K562 (cell line): ENCODE measurements at regions not wholly inside any gene's neighbourhood (a gene's known extent, or its start where the extent isn't known, plus 50 kb on each side); places are given as distances from the start of the nearest gene placed in this dataset.

Experiments used
- ATAC-seq: fragments of 200-7000 bp; cut with Tn5 transposase; 3 replicates; pipeline ENCODE4 v1.9.1; 2020; ENCODE audit warnings: moderate library complexity
- BruUV-seq: library from RNA; stranded (reverse); fragments of 400-500 nt; replicated peaks from 2 replicates; lab custom pipeline; 2021; lab: Mats Ljungman, UMichigan
- CTCF ChIA-PET: fragments of 300-600 bp; formaldehyde crosslinking; extraction: SDS; loops from one replicate; lab custom pipeline; 2021; ENCODE audit warnings: low intra/inter-chr PET ratio; lab: Yijun Ruan, JAX
- POLR2A ChIA-PET: fragments of 300-600, 350-650 bp; sonication (Branson Sonifier 250); formaldehyde crosslinking; extraction: SDS; loops from one replicate; lab custom pipeline; 2021; ENCODE audit warnings: antibody characterized with exemption, inconsistent platforms; lab: Yijun Ruan, JAX
- DNase-seq, 4 experiments: peaks; one replicate each; pipeline versions ENCODE4 v3.0.0 to v3.0.0-alpha.2; 2011 to 2018; ENCODE audit warnings: low spot score in 3 of 4, mixed read lengths in 3 of 4; ENCODE audit errors: extremely low read depth in 1 of 4
- FAIRE-seq: peaks from 2 replicates; lab custom pipeline; 2011; peaks lifted over from hg19 to GRCh38; lab: Jason Lieb, UNC
- H2AFZ ChIP-seq: 2 replicates; pipeline ENCODE4 v1.6.0; 2011; ENCODE audit warnings: low read depth, low read length, control low read depth, inconsistent platforms
- H3K27ac ChIP-seq: fragments of 200-600 bp; 3 replicates; pipeline ENCODE4 v1.8.0; 2011; ENCODE audit warnings: low read depth, mild to moderate bottlenecking, control low read depth, inconsistent platforms, low read length, moderate library complexity, mixed read lengths; ENCODE audit errors: extremely low read depth
- H3K27me3 ChIP-seq, 2 experiments: fragments of 300-600 bp in 1 of 2; 2 replicates in 1 of 2; 3 replicates in 1 of 2; pipeline versions ENCODE4 v1.6.0 to v1.8.0; 2011; ENCODE audit warnings: inconsistent platforms in 2 of 2, low read length in 2 of 2, mild to moderate bottlenecking in 1 of 2, mixed read lengths in 1 of 2, moderate library complexity in 1 of 2; ENCODE audit not compliant: control insufficient read depth in 2 of 2, insufficient read depth in 2 of 2
- H3K36me3 ChIP-seq: fragments of 300-600 bp; 3 replicates; pipeline ENCODE4 v1.8.0; 2011; ENCODE audit warnings: mild to moderate bottlenecking, low read length, inconsistent platforms; ENCODE audit not compliant: control insufficient read depth, insufficient read depth
- H3K4me1 ChIP-seq, 2 experiments: fragments of 200-600 bp in 1 of 2; replicated peaks in 1 of 2; 2 replicates in 1 of 2; 3 replicates in 1 of 2; pipeline versions ENCODE4 v1.5.1 to v1.8.0; 2011; ENCODE audit warnings: inconsistent platforms in 2 of 2, low read length in 2 of 2, mild to moderate bottlenecking in 1 of 2, mixed read lengths in 1 of 2, moderate library complexity in 1 of 2; ENCODE audit not compliant: control insufficient read depth in 2 of 2, insufficient read depth in 2 of 2
- H3K4me2 ChIP-seq: 2 replicates; pipeline ENCODE4 v1.6.1; 2011; ENCODE audit warnings: low read length, control low read depth, inconsistent platforms, mixed read lengths; ENCODE audit not compliant: insufficient read depth
- H3K4me3 ChIP-seq: fragments of 200-600 bp; sonication (generic), shearing (Covaris generic); 2 replicates; pipeline ENCODE4 v1.5.1; 2016; ENCODE audit warnings: control low read depth, inconsistent platforms
- H3K79me2 ChIP-seq: fragments of 200-600 bp; 3 replicates; pipeline ENCODE4 v1.8.0; 2011; ENCODE audit warnings: low read length, inconsistent platforms; ENCODE audit not compliant: control insufficient read depth, insufficient read depth
- H3K9ac ChIP-seq, 2 experiments: 2 replicates each; pipeline versions ENCODE4 v1.6.0 to v1.6.1; 2011; ENCODE audit warnings: low read depth in 2 of 2, low read length in 2 of 2, control low read depth in 1 of 2, inconsistent platforms in 1 of 2, mild to moderate bottlenecking in 1 of 2, mixed read lengths in 1 of 2; ENCODE audit not compliant: insufficient read depth in 1 of 2
- H3K9me1 ChIP-seq: one replicate; pipeline ENCODE4 v1.6.0; 2011; ENCODE audit warnings: inconsistent platforms, mild to moderate bottlenecking, low read length, moderate library complexity; ENCODE audit not compliant: control insufficient read depth, insufficient read depth
- H3K9me3 ChIP-seq: replicated peaks from 2 replicates; pipeline ENCODE4 v1.5.1; 2011; ENCODE audit warnings: low read depth, low read length, inconsistent platforms; ENCODE audit not compliant: control insufficient read depth, insufficient read depth
- H4K20me1 ChIP-seq: replicated peaks from 2 replicates; pipeline ENCODE4 v1.6.1; 2011; ENCODE audit warnings: low read length, inconsistent platforms, mixed read lengths; ENCODE audit not compliant: control insufficient read depth, insufficient read depth
- CBX5 ChIP-seq: IDR thresholded peaks from 2 replicates; pipeline ENCODE4 v1.6.1; 2014; ENCODE audit warnings: low read depth, borderline replicate concordance
- NR2F6 ChIP-seq: fragments of 450-650 bp; formaldehyde crosslinking; IDR thresholded peaks from 2 replicates; pipeline ENCODE4 v1.4.0; 2020; ENCODE audit warnings: mild to moderate bottlenecking
- RCOR1 ChIP-seq, 2 experiments: IDR thresholded peaks; 2 replicates each; pipeline ENCODE4 v1.6.1; 2012; ENCODE audit warnings: low read depth in 2 of 2, low read length in 2 of 2, borderline replicate concordance in 1 of 2, improper control_type of control experiment in 1 of 2
- WGBS: fragments of 100-300 bp; shearing (Covaris generic); methylation state at CpG from one replicate; pipeline ENCODE4 v1.1.6; 2016; ENCODE audit warnings: low coverage, mixed read lengths; ENCODE audit not compliant: insufficient coverage; ENCODE audit errors: missing lambda C conversion rate; 5-methylcytosine and 5-hydroxymethylcytosine counted together
- in situ Hi-C: fragments of 300-500 bp; cut with MboI; formaldehyde crosslinking; loops from 4 replicates; pipeline ENCODE4 v1.15.0; 2018; ENCODE audit warnings: inconsistent platforms, mixed read lengths
- intact Hi-C: fragments of 100-400 bp; cut with micrococcal nuclease; formaldehyde crosslinking; loops from 2 replicates; pipeline ENCODE4 v1.14.2; 2022
- TF ChIP-seq, protein P1 (sequence below), 2 experiments: fragments of 450-650 bp in 1 of 2; sonication (generic) in 1 of 2; formaldehyde crosslinking in 1 of 2; IDR thresholded peaks; 2 replicates each; pipeline versions ENCODE4 v1.7.1 to v1.9.0; 2016 to 2022; ENCODE audit warnings: inconsistent platforms in 1 of 2, mild to moderate bottlenecking in 1 of 2, missing genetic modification reagents in 1 of 2
- TF ChIP-seq, protein P2 (sequence below): fragments of 450-650 bp; IDR thresholded peaks from 2 replicates; pipeline ENCODE4 v1.6.1; 2016; ENCODE audit warnings: low read depth

DNA sequence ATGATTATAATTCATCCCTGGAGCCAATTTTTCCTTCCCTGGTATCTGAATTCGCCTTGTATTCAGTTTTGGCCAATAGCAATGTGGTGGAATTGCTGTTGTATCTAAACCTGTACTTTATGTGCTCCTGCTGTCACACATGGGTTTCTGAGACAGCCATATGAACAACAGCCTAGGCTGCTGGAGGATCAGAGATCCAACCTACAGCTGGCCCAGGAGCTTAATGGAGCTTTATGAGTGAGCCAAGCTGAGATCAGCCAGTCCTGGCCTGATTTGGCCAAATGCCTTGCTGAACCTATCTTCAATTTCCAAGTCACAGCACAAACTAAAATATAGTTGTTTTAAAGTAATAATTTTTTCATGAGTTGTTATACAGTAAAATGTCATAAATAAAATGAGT lies 1071.5 kb downstream of the PCDH7 start:
- no peaks in the 10 kb centered on the region for H4K20me1 ChIP-seq
- H3K27ac ChIP-seq = no peak overlapping the region
- DNase-seq (no peak), ATAC-seq (no peak), FAIRE-seq (no peak)
- BruUV-seq = no TSS peak
- no peaks in the 10 kb centered on the region for H3K9me1 ChIP-seq
- H3K9ac ChIP-seq = no peak overlapping the region
- ChIA-PET POLR2A (no interaction called here), CTCF (no interaction called here)
- no peaks in the 10 kb centered on the region for H3K4me1 ChIP-seq
- no peaks in the 10 kb centered on the region for H3K9me3 ChIP-seq
- intact Hi-C loops = no loop called here
- WGBS = 0% methylated on average over 1 of the region's 1 CpG
- no peak overlapping the region for H3K4me3 ChIP-seq
- no peaks in the 10 kb centered on the region for H3K79me2 ChIP-seq
- H3K4me2 ChIP-seq = no peak overlapping the region
- H3K27me3 ChIP-seq = no peaks in the 10 kb centered on the region
- no peaks in the 10 kb centered on the region for H3K36me3 ChIP-seq
- H2AFZ ChIP-seq = no peak overlapping the region
- in situ Hi-C loops = no loop called here
- TF ChIP-seq, protein P1, sequence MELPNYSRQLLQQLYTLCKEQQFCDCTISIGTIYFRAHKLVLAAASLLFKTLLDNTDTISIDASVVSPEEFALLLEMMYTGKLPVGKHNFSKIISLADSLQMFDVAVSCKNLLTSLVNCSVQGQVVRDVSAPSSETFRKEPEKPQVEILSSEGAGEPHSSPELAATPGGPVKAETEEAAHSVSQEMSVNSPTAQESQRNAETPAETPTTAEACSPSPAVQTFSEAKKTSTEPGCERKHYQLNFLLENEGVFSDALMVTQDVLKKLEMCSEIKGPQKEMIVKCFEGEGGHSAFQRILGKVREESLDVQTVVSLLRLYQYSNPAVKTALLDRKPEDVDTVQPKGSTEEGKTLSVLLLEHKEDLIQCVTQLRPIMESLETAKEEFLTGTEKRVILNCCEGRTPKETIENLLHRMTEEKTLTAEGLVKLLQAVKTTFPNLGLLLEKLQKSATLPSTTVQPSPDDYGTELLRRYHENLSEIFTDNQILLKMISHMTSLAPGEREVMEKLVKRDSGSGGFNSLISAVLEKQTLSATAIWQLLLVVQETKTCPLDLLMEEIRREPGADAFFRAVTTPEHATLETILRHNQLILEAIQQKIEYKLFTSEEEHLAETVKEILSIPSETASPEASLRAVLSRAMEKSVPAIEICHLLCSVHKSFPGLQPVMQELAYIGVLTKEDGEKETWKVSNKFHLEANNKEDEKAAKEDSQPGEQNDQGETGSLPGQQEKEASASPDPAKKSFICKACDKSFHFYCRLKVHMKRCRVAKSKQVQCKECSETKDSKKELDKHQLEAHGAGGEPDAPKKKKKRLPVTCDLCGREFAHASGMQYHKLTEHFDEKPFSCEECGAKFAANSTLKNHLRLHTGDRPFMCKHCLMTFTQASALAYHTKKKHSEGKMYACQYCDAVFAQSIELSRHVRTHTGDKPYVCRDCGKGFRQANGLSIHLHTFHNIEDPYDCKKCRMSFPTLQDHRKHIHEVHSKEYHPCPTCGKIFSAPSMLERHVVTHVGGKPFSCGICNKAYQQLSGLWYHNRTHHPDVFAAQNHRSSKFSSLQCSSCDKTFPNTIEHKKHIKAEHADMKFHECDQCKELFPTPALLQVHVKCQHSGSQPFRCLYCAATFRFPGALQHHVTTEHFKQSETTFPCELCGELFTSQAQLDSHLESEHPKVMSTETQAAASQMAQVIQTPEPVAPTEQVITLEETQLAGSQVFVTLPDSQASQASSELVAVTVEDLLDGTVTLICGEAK (IDR thresholded peaks at IDR 0.05) = no peak
- TF ChIP-seq, protein P1 (CRISPR knock-in tag; IDR thresholded peaks at IDR 0.05) = no peak
- TF ChIP-seq NR2F6 (CRISPR knock-in tag) (no peak), CBX5 (no peak), RCOR1 (IDR thresholded peaks at IDR 0.05; ENCODE audit: borderline replicate concordance in 1 of 2, low read depth in 2 of 2, low read length in 2 of 2) (no peak)
- TF ChIP-seq, protein P2, sequence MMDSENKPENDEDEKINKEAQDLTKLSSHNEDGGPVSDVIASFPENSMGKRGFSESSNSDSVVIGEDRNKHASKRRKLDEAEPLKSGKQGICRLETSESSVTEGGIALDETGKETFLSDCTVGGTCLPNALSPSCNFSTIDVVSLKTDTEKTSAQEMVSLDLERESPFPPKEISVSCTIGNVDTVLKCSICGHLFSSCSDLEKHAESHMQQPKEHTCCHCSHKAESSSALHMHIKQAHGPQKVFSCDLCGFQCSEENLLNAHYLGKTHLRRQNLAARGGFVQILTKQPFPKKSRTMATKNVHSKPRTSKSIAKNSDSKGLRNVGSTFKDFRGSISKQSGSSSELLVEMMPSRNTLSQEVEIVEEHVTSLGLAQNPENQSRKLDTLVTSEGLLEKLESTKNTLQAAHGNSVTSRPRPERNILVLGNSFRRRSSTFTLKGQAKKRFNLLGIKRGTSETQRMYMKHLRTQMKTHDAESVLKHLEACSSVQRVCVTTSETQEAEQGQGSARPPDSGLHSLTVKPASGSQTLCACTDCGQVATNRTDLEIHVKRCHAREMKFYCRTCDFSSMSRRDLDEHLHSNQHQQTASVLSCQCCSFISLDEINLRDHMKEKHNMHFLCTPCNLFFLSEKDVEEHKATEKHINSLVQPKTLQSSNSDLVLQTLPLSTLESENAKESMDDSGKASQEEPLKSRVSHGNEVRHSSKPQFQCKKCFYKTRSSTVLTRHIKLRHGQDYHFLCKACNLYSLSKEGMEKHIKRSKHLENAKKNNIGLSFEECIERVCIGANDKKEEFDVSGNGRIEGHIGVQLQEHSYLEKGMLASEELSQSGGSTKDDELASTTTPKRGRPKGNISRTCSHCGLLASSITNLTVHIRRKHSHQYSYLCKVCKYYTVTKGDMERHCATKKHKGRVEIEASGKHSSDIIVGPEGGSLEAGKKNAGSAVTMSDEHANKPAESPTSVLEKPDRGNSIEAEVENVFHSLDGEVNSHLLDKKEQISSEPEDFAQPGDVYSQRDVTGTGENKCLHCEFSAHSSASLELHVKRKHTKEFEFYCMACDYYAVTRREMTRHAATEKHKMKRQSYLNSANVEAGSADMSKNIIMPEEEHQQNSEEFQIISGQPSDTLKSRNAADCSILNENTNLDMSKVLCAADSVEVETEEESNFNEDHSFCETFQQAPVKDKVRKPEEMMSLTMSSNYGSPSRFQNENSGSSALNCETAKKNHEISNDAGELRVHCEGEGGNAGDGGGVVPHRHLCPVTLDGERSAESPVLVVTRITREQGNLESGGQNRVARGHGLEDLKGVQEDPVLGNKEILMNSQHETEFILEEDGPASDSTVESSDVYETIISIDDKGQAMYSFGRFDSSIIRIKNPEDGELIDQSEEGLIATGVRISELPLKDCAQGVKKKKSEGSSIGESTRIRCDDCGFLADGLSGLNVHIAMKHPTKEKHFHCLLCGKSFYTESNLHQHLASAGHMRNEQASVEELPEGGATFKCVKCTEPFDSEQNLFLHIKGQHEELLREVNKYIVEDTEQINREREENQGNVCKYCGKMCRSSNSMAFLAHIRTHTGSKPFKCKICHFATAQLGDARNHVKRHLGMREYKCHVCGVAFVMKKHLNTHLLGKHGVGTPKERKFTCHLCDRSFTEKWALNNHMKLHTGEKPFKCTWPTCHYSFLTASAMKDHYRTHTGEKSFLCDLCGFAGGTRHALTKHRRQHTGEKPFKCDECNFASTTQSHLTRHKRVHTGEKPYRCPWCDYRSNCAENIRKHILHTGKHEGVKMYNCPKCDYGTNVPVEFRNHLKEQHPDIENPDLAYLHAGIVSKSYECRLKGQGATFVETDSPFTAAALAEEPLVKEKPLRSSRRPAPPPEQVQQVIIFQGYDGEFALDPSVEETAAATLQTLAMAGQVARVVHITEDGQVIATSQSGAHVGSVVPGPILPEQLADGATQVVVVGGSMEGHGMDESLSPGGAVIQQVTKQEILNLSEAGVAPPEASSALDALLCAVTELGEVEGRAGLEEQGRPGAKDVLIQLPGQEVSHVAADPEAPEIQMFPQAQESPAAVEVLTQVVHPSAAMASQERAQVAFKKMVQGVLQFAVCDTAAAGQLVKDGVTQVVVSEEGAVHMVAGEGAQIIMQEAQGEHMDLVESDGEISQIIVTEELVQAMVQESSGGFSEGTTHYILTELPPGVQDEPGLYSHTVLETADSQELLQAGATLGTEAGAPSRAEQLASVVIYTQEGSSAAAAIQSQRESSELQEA = no peak
